HG03135 (cell line): ENCODE measurements at regions not wholly inside any gene's neighbourhood (a gene's known extent, or its start where the extent isn't known, plus 50 kb on each side); places are given as distances from the start of the nearest gene placed in this dataset.
"Not testable (repeated sequence)": the region's sequence is repeated elsewhere in the genome, so short reads cannot be mapped to it uniquely, and the experiment has no call there.

Experiments
- ATAC-seq: cut with Tn5 transposase; IDR thresholded peaks from one replicate; pipeline ENCODE4 v1.9.1; 2021; ENCODE audit warnings: mild to moderate bottlenecking, moderate library complexity; ENCODE audit not compliant: unreplicated experiment

DNA sequence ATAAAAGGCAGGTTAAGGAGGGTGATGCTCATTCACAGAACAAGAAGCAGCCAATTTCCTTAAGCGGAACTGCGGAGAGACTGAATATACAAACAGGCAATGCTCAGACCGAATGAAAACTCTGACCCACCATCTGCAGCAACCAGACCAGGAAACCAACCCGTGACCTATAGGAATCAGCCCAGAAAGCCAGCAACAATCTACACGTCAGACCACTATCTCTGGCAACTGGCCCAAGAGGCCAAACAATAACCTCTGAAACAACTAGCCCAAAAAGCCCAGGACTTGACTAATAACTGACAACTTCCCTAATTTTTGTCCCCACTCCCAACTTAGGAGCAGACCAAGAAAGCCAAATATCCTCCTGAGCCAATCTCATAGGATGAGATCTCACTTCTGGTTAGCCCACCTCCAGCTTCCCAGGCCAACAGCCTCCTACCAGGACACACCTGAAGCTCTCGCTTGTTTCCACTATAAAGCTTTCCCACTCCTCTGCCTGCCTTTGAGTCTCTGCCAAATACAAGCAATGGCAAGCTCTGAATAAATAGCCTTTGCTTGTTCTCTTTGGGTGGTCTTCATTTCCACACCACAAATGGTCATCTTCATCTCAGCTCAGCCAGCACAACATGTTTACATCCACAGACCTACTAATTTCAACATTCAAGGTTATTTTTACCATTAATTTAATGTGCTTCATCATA is 168.5 kb downstream of the HSD17B3 start:
- ATAC-seq: no peak

DNA sequence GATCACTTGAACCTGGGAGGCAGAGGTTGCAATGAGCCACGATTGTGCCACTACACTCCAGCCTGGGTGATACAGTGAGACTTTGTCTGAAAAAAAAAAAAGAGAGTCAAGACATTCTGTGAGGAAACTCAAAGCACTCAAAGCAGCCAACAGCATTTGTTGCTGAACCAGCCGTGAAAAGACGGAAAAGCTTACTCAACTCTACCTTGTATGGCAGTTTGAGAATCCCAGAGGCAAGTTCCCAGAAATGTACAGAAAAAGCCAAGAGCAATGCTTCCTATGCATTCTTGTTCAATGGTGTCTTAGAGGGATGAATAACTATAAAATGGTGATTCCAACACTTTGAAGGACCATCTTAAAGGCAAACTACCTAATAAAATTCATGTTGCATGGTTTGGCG is 170.2 kb downstream of the HSD17B3 start:
- no peak for ATAC-seq

DNA sequence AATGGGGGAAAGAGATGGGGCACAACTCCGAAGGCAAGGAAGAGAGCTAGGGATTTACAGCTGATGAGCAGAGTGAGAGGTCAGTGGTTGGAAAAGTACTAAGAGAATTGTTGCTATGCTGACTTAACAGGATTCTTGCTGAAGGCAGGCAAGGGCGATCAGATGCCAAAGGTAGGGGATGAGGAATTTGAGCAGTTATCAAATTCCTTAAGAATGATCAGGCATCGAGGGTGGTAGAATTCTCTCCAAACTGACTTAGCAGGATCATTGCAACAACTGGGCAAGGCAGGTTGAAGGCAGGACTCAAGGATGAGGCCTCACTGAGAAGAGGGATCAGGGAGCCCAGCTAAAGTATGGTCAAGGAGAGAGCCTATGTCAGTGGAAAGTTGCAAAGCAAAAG is 171.0 kb downstream of the HSD17B3 start:
- no peak for ATAC-seq

DNA sequence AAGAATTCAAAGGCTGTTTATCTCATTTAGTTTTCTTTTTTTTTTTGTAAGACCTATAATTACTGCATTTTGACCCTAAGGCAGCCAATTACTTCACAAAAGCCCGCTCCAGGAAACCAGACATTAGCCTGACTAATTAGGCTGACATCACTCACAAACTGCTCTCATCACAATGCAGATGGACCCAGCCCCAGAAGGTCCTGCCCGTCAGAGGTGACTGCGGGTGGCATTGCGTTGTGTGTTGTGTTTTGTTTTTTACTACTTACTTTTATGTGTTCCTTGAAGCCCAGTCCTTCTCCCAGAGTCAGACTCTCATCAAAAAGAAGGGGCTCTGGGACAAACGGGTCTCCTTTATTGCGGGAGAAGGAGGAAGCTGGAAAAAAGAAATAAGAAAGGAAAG is 172.2 kb downstream of the HSD17B3 start:
- ATAC-seq: no peak

- no peak for ATAC-seq
Observed at GRCh38 chr9:96128880-96129279, 173.1 kb downstream of the HSD17B3 start.

DNA sequence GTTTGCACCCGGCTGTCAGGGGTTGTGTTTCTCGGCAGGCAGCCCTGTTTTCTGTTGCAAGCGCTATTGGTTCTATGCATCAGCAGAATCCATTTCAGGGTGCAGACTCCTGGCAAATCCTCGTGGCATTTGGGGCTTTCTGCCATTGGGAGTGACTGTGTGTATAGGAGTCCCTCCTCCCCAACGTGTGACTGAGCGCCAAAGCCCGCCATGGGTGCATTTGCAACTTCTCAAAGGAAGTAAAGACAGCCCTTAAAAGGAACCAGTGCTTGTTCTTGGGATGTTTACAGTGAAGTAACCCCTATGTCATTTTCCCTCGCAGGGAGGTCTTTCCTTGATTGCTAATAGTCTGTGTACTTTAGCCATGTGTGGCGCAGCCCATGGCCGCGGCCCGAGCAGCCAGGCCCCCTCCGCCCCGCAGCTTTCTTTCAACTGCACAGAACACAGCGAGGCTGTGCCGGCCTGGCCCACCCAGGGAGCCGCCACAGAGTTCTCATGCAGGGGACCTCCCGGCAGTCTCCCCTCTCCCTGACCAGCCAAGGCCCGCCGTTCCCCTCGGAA is 175.6 kb downstream of the HSD17B3 start:
- no peak for ATAC-seq

- no peak for ATAC-seq
Observed at GRCh38 chr9:96125624-96126023, 176.4 kb downstream of the HSD17B3 start.

DNA sequence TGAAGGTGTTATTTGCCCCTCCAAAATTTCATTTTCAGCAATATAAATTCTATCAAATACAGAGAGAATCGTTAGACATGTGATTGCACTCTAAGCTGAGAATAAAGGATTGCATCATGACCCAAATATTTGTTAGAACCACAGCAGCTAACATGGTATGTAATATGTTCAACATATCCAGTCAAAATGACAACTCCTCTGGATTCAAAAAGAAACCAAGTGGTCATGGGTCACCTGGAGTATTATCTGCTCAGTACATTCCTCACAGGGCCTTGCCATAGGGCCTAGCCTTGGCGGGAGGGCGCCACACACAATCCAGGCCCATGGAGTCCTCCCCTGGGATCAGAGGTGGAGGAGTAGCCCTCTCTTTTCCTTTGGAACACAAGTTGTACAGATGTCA is 179.2 kb downstream of the HSD17B3 start:
- no peak for ATAC-seq

- ATAC-seq: no peak
Observed at GRCh38 chr9:96122282-96122681, 179.7 kb downstream of the HSD17B3 start.

DNA sequence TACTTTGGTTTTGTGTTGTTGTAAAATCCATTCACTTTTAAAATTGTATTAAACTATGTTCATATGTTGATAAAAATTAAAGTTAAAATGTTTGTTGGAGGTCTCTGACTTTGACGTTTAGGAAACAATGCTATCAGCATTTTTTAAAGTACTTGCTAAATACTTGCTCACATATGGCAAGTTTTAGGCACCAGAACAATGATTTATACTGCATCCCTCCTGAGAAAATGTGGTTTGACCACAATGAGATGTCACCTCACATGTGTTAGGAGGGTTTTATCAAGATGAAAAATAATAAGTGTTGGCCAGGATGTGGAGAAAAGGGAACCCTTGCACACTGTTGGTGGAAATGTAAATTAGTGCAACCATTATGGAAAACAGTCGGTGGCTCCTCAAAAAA is 180.8 kb downstream of the HSD17B3 start:
- no peak for ATAC-seq

GRCh38 chr9:96117398-96118080 is 184.4 kb downstream of the HSD17B3 start:
- ATAC-seq: no peak

- no peak for ATAC-seq
Observed at GRCh38 chr9:96116275-96117064, 185.5 kb downstream of the HSD17B3 start.

DNA sequence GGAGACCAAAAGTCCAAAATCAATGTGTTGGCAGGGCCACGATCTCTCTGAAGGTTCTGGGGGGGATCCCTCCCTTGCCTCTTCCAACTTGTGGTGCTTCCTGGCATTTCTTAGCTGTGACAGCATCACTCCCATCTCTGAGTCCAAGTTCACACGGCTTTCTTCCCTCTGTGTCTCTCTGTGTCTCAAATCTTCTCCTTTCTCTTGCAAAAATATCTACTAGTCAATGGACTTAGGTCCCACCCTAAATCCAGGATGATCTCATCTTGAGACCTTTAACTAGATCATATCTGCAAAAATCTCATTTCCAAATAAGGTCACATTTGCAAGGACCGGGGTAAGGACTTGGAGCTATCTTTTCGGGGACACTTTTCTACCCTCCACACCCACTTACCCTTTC is 186.1 kb downstream of the HSD17B3 start:
- no peak for ATAC-seq

GRCh38 chr9:96113032-96113431 is 188.9 kb downstream of the HSD17B3 start:
- ATAC-seq: no peak

DNA sequence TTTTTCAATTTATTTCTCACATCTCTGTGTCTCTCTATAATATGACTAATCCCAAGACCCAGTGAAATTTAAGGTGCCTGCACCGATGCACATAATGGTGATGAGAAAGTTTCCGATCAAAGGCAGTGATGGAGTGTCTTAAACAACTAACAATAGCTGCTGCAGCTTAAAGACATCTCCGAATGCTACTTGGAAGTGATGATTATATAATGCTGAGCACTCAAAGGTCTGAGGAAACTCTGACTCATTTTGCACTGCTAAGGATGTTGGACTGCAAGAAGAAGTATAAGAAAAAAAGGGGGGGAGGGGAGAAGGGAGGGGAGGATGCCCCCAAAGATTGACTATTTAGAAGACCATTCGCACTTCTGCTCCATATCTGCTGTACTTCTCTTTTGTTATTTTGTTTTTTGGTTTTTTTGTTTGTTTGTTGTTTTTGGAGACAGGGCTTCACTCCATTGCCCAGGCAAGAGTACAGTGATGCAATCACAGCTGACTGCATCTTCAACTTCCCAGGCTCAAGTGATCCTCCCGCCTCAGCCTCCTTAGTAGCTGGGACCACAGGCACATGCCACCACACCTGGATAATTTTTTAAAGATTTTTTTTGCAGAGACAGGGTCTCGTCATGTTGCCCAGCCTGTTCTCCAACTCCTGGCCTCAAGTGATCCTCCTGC is 192.2 kb downstream of the HSD17B3 start:
- no peak for ATAC-seq

- ATAC-seq: no peak
Observed at GRCh38 chr9:96108691-96109380, 193.1 kb downstream of the HSD17B3 start.

DNA sequence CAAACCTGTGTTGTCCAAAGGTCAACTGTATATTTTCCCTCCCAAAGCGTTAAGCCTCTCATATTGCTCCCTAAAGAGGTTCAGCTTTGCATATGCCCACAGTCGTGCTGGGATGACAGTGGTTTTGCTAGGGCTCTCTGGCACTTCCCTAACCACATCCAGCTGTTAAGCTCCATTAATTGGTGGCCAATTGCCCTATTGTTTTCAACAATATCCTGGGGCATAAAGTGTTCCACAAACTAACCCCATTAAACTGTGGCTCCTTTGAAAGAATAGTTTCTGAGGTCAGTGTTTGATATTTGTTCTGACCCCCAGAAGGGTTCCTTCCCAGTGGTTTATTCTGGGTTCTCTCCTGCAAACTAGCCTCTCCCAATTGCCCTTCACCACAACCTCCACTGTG is 194.5 kb downstream of the HSD17B3 start:
- ATAC-seq: no peak

DNA sequence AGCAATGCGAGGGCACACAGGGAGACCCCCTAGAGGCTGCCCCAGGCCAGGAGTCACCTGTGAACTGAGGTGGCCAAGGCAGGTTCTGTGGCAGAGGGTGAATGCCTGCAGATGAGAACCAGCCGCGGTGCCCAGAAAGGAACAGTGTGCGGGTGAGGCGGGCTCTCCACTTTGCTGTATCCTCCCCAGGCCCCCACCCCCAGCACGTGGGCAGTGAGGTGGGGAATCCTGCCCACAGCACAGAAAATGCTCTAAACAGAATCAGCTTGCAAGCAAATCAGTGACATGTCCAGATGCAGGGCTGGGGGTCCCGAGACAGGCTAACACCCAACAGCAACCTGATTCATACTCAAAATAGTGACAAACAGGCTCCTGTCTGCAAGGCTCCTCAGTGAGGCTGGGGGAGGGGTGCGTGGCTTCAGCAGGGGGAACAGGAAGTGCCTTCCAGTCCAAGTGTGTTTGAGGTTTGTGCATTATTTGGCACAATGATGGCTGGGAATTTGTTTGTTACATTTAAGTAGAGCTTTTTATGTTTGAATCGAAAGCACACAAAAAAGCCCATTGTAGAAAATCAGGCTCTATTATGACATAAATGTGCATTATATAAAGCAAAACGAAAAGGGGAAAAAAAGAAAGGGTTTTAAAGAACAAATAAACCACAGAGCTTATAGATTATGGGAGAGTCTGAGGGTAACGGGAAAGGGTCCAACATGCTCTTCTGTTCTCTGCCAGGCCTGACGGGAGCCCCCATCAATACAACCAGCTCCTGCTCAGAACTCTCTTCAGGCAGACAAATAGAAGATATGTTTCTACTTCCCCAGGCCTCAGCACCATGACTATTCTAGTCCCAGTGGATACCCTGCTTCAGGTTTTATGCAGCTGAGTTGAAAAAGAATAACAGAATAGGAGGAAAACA is 201.3 kb downstream of the HSD17B3 start:
- no peak for ATAC-seq

DNA sequence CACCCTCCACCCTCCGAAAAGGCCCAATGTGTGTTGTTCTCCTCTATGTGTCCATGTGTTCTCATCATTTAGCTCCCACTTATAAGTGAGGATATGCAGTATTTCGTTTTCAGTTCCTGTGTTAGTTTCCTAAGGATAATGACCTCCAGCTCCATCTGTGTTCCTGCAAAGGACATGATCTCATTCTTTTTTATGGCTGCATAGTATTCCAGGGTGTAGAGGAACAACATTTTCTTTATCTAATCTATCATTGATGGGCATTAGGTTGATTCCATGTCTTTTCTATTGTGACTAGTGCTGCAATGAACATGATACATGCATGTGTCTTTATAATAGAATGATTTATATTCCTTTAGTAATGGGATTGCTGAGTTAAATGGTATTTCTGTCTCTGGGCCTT is 211.3 kb downstream of the HSD17B3 start:
- ATAC-seq: not testable (repeated sequence)
